ENCODE measurements at regions not wholly inside any gene's neighbourhood (a gene's known extent, or its start where the extent isn't known, plus 50 kb on each side); places are given as distances from the start of the nearest gene placed in this dataset.

DNA sequence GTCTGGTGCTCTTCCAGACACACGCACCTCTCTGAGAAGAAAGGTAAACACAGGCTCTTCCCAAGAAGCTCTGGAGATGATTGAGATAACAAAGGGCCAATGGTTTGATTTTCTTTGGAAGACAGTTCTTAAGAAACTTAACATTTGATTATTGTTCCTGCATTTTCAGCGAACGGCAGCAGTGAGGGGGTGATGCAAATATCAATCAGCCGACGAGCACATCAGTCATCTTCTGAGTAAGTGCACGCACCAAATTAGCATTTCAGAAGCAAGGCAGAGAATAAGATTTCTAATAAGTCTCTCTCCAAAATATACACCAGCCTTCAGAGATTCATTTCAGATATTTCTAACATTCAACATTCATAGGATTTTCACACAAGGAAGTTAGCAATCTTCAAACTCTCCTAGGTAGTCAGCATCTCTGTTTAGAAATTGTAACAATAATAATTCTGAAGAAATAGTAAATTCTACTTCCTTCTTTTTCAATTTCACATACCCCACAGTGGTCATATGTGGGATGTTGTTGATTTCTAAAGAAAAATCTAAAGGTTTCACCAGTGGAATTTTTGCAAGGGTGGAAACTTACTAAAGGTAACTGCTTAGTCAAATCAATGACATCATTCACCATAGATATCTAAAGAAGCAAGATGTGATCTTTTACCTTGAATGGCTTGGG, 250.3 kb downstream of the SEC61B start:
- no peak for DNase-seq (ENCODE audit: low spot score)
- Histone ChIP-seq H3K36me3 (no peaks in the 10 kb centered on the region), H3K27me3 (replicated peaks; ENCODE audit: insufficient read depth) (no peaks in the 10 kb centered on the region), H3K27ac (no peak overlapping the region), H3K4me3 (no peak overlapping the region), H3K9me3 (no peaks in the 10 kb centered on the region), H3K4me1 (ENCODE audit: control insufficient read depth in 1 of 2, low read depth in 2 of 2) (peaks cover 0 to 5% of the 10 kb centered on the region in 2 donors)
- TF ChIP-seq, protein P1, sequence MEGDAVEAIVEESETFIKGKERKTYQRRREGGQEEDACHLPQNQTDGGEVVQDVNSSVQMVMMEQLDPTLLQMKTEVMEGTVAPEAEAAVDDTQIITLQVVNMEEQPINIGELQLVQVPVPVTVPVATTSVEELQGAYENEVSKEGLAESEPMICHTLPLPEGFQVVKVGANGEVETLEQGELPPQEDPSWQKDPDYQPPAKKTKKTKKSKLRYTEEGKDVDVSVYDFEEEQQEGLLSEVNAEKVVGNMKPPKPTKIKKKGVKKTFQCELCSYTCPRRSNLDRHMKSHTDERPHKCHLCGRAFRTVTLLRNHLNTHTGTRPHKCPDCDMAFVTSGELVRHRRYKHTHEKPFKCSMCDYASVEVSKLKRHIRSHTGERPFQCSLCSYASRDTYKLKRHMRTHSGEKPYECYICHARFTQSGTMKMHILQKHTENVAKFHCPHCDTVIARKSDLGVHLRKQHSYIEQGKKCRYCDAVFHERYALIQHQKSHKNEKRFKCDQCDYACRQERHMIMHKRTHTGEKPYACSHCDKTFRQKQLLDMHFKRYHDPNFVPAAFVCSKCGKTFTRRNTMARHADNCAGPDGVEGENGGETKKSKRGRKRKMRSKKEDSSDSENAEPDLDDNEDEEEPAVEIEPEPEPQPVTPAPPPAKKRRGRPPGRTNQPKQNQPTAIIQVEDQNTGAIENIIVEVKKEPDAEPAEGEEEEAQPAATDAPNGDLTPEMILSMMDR (IDR thresholded peaks at IDR 0.05) = no peak
- no peak for ATAC-seq (ENCODE audit: insufficient number of reproducible peaks, low FRiP score, low read depth)

DNA sequence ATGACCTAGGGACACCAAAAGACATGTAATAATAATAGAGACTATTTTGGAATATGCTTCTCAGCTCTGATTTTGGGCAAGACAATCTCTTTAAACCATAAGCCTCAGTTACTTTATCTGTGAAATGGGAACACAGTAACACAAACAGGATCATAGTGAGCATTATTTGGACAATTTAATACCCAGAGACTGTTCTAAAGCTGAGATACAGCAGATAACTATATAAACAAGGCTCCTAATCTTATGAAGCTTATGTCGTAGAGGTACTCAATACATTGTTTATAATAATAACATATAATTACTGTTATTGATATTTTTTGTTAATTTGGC, 250.8 kb downstream of the SEC61B start:
- DNase-seq (ENCODE audit: low spot score) (no peak), ATAC-seq (ENCODE audit: insufficient number of reproducible peaks, low FRiP score, low read depth) (no peak)
- Histone ChIP-seq H3K36me3 (no peaks in the 10 kb centered on the region), H3K9me3 (no peaks in the 10 kb centered on the region), H3K4me1 (ENCODE audit: control insufficient read depth in 1 of 2, low read depth in 2 of 2) (peaks cover 0 to 5% of the 10 kb centered on the region in 2 donors), H3K4me3 (no peak overlapping the region), H3K27ac (no peak overlapping the region), H3K27me3 (replicated peaks; ENCODE audit: insufficient read depth) (no peaks in the 10 kb centered on the region)
- TF ChIP-seq, protein P1 (IDR thresholded peaks at IDR 0.05) = no peak

DNA sequence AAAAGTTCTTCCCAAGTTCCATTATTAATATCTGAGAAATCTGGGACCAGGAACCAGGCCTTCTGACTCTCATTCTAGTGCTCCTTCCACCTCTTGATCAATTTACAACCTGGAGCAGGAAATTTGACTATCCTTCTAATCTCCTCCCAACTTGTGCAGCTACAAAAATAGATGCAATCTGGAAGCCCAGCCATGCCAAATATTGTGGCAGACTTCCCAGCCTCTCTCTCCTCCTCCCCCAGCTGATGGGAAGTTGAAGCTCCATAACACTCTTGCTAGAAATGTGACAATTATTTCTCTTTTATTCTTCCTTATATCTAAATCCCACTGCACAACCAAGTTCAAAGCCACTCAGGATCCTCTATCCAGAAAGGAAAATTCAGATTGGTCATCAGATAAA, 252.1 kb downstream of the SEC61B start:
- Histone ChIP-seq H3K27ac (no peak overlapping the region), H3K27me3 (replicated peaks; ENCODE audit: insufficient read depth) (no peaks in the 10 kb centered on the region), H3K4me3 (no peak overlapping the region), H3K36me3 (no peaks in the 10 kb centered on the region), H3K9me3 (no peaks in the 10 kb centered on the region), H3K4me1 (ENCODE audit: control insufficient read depth in 1 of 2, low read depth in 2 of 2) (peaks cover 0 to 5% of the 10 kb centered on the region in 2 donors)
- ATAC-seq (ENCODE audit: insufficient number of reproducible peaks, low FRiP score, low read depth) = no peak
- TF ChIP-seq, protein P1 (IDR thresholded peaks at IDR 0.05) = no peak
- no peak for DNase-seq (ENCODE audit: low spot score)

DNA sequence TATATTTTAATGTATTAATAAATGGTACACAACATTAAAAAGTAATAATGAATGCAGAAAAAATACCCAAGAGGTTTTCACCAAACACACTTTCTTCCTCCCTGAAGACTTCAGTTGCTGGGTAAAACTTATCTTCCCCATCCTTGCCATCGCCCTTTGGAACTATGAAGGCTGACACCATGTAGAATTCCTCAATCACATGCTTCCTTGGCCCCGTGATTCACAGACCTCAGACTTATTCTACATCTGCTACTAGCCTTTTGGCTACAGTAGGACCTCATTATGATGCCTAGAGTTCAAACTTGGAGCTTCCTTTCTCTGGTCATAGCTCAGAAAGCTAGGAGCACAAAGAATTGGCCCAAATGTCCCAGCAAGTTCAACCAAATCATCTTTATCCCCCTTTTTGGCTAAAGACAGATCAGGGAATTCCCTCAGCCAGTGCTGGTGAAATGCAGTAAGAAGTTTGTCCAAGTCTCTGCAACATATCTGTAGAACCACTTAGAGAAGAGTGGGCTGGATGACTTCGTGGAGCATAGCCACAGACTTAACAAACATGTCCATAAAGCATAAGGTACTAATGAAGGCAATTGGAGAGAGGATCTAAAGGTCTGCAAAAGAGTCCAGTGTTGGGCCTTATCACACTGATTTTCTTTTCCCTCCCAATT, 253.5 kb downstream of the SEC61B start:
- Histone ChIP-seq H3K27me3 (replicated peaks; ENCODE audit: insufficient read depth) (no peaks in the 10 kb centered on the region), H3K27ac (no peak overlapping the region), H3K9me3 (no peaks in the 10 kb centered on the region), H3K4me1 (ENCODE audit: control insufficient read depth in 1 of 2, low read depth in 2 of 2) (peaks cover 0 to 5% of the 10 kb centered on the region in 2 donors), H3K4me3 (no peak overlapping the region), H3K36me3 (no peaks in the 10 kb centered on the region)
- ATAC-seq (ENCODE audit: insufficient number of reproducible peaks, low FRiP score, low read depth) (no peak), DNase-seq (ENCODE audit: low spot score) (no peak)
- TF ChIP-seq, protein P1 (IDR thresholded peaks at IDR 0.05) = no peak

DNA sequence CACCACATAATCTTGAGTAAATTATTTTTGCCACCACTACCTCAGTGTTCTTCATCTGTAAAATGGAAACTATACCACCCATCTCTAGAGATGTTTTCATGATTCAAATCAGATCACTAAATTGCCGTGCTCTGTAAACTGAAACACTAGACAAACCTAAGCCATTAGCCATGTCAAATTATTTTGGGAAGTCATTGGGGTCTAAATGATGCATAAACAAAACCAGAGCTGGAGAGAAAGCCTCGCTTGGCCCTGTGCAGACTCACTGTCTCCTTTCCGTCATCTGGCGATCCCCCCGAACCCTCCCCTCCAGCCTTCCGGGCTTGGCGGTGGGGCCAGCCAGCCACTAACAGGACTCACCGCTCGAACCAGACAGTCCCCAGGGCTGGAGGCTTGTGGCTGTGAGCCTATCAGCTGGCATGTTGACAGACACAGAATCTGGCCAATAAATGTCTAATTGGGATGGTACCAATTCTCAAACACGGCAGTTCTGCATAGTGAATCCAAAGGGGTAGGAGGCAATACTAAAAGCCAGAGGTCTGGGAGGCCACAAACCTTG, 256.5 kb downstream of the SEC61B start:
- Histone ChIP-seq H3K36me3 (no peaks in the 10 kb centered on the region), H3K9me3 (no peaks in the 10 kb centered on the region), H3K27ac (no peak overlapping the region), H3K4me3 (no peak overlapping the region), H3K4me1 (ENCODE audit: control insufficient read depth in 1 of 2, low read depth in 2 of 2) (peaks cover 0 to 5% of the 10 kb centered on the region in 2 donors), H3K27me3 (replicated peaks; ENCODE audit: insufficient read depth) (no peaks in the 10 kb centered on the region)
- DNase-seq (ENCODE audit: low spot score) (no peak), ATAC-seq (ENCODE audit: insufficient number of reproducible peaks, low FRiP score, low read depth) (no peak)
- TF ChIP-seq, protein P1 (IDR thresholded peaks at IDR 0.05) = no peak
